Astrocyte of the cerebellum (primary cell): ENCODE measurements at regions not wholly inside any gene's neighbourhood (a gene's known extent, or its start where the extent isn't known, plus 50 kb on each side); places are given as distances from the start of the nearest gene placed in this dataset.

Experiments
- DNase-seq: peaks from one replicate; pipeline ENCODE4 v3.0.0-alpha.2; 2011; ENCODE audit warnings: low read depth
- H3K4me3 ChIP-seq: 2 replicates; pipeline ENCODE4 v1.5.1; 2011; ENCODE audit warnings: mild to moderate bottlenecking, low read depth, low read length, moderate library complexity
- in situ Hi-C: cut with HindIII; loops from 2 replicates; pipeline ENCODE4 v1.10.0; 2017; ENCODE audit warnings: low sequenced_read_pairs
- TF ChIP-seq, protein P1 (sequence below): IDR thresholded peaks from 2 replicates; pipeline ENCODE4 v1.5.1; 2012; ENCODE audit warnings: low read length, low read depth, moderate library complexity, mild to moderate bottlenecking; ENCODE audit errors: missing control alignments

DNA sequence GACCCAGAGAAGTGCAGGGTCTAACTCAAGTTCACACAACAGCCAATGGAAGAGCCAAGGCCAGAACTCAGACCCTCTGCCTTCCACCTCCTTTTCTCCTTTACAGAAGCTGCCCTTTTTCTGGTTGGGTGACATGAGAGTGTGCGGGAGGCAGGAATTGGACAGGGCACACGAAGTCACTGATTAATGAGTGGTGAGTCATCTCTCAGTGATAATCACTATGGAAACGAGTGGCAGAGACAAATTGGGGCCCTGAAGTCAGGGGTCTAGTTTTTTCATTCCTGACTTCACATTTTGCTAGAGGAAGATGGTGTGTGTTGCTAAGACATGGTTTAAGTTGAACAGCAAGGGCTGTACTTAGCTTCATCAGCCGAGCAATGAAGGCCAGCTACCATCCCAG lies 312.7 kb upstream of the CCL2 start:
- in situ Hi-C loops = no loop called here
- TF ChIP-seq, protein P1, sequence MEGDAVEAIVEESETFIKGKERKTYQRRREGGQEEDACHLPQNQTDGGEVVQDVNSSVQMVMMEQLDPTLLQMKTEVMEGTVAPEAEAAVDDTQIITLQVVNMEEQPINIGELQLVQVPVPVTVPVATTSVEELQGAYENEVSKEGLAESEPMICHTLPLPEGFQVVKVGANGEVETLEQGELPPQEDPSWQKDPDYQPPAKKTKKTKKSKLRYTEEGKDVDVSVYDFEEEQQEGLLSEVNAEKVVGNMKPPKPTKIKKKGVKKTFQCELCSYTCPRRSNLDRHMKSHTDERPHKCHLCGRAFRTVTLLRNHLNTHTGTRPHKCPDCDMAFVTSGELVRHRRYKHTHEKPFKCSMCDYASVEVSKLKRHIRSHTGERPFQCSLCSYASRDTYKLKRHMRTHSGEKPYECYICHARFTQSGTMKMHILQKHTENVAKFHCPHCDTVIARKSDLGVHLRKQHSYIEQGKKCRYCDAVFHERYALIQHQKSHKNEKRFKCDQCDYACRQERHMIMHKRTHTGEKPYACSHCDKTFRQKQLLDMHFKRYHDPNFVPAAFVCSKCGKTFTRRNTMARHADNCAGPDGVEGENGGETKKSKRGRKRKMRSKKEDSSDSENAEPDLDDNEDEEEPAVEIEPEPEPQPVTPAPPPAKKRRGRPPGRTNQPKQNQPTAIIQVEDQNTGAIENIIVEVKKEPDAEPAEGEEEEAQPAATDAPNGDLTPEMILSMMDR = no peak
- no peak for DNase-seq
- H3K4me3 ChIP-seq = no peak overlapping the region

DNA sequence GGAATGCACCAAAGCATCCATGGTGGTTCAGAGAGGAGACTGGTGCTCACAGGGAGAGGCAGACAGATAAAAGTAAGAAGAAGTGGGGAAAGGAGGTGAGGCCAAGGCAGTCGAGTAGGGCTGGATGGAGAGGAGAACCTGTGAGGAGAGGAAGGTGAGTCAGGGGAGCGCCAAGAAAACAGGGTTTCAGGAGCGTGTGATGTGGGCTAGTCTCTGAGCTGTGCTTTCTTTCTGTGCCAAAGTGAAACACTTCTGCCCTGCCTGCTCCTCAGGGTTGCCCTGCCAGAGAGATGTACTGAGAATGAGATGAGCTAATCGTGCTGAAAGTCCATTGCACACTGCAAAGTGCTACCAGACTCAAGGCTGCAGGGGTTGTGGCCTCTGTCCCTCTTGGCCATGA lies 310.7 kb upstream of the CCL2 start:
- no peak overlapping the region for H3K4me3 ChIP-seq
- in situ Hi-C loops = no loop called here
- TF ChIP-seq, protein P1 = no peak
- DNase-seq = no peak

DNA sequence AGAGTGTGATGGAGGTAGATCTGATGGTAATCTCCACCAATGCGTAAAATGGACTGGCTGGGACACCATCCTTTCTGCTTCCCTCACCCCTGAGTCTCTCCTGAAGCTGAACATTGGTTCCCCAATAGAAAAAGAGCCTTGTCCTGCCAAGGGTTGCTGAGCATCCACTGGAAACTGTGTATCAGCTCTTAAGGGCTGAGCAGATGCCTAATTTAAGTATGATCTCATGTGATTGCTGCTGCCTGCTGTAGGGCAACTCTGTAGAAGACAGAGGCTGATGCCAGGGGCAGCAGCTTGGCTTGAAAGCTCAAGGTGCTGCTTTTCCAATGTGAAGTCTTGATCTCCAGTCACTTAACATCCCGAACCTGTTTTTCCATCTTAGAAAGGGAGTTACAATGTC lies 310.3 kb upstream of the CCL2 start:
- DNase-seq = no peak
- TF ChIP-seq, protein P1 = no peak
- in situ Hi-C loops = no loop called here

DNA sequence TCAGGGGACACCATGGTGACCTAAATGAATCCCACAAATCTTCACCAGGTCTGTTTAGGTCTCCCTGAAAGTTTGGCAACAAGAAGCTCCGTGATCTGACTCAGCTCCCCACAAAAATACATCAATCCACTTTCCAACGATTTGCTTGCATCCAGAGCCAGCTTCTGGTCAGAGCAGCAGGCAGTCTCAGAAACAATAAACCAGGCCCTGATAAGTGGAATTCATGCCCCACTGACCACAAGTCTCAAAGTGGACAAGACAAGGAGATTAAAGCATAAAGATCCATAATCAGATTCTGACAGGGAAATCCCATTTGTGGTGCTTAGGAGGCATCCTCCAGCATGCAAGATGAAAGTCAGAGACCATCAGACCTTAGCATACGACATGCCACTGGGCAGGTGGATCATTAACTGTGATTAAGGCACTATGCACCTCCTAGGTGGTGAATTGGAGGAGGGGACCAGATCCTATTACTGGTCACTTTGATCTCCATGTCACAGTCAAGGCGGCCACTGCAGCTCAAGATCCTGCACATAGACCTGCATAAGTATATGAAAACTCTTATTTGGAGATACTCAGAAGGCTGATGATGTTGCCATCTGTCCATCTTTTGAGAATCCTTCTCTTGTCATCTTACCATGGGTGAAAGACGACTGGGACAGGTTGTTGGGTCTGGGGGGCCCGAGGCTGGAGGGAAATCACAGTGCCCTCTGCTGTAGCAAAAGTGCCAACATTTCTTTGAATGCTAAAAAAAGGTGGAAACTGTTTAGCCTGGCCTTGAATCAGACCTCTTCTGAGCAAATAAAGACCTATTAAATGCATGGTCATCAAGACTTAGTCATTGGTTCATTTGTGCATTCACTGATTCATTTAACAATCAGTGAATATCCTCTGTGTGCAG lies 309.2 kb upstream of the CCL2 start:
- in situ Hi-C loops = no loop called here
- TF ChIP-seq, protein P1 = no peak
- DNase-seq = no peak

More for the DNA sequence above, 310.3 kb upstream of the CCL2 start:
- H3K4me3 ChIP-seq = no peak overlapping the region

GRCh38 chr17:33947762-33948161 lies 307.3 kb upstream of the CCL2 start:
- no peak for DNase-seq
- TF ChIP-seq, protein P1 = no peak
- no peak overlapping the region for H3K4me3 ChIP-seq
- in situ Hi-C loops = no loop called here

More for the DNA sequence above, 309.2 kb upstream of the CCL2 start:
- H3K4me3 ChIP-seq = no peak overlapping the region

DNA sequence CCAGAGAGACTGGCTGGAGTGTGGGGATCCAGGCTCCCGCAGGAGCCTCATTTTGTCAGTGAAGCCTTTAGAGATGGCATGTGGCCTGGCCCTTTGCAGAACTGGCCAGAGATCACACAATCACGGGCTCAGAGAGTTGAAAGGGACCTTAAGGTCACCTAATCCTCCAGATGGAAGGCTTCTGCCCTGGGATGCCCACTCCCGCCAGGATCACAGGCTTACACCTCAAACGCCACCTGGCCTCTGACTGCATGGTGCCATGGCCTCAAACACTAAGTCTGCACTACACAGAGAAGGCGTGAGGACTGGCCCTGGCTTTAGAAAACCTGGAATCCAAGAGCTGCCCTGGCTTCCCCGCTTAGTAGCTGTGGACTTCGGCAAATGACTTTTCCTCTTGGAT lies 306.8 kb upstream of the CCL2 start:
- no peak overlapping the region for H3K4me3 ChIP-seq
- DNase-seq = no peak
- TF ChIP-seq, protein P1 = no peak
- in situ Hi-C loops = no loop called here
